Esophagus muscularis mucosa (tissue), 3 donors: ENCODE measurements at regions not wholly inside any gene's neighbourhood (a gene's known extent, or its start where the extent isn't known, plus 50 kb on each side); places are given as distances from the start of the nearest gene placed in this dataset.

Source experiments
- CTCF ChIP-seq, 3 experiments: fragments of 200-600 bp in 2 of 3; fragments of 450-650 bp in 1 of 3; sonication (generic) in 2 of 3; IDR thresholded peaks; one replicate each; pipeline ENCODE4 v1.5.1; 2017 to 2019; ENCODE audit warnings: antibody characterized with exemption in 3 of 3, mild to moderate bottlenecking in 2 of 3, moderate library complexity in 1 of 3
- POLR2A ChIP-seq: fragments of 450-650 bp; IDR thresholded peaks from one replicate; pipeline ENCODE4 v1.6.1; 2017; ENCODE audit warnings: antibody characterized with exemption, moderate library complexity, mild to moderate bottlenecking, low read depth
- POLR2AphosphoS5 ChIP-seq, 2 donors: sonication (generic); formaldehyde crosslinking; IDR thresholded peaks; one replicate each; pipeline ENCODE4 v1.6.1; 2017; ENCODE audit warnings: antibody characterized with exemption in 2 of 2

GRCh38 chr18:68507781-68508180 lies 207.1 kb downstream of the TMX3 start:
- TF ChIP-seq POLR2AphosphoS5 (IDR thresholded peaks at IDR 0.05) (no peak), CTCF (IDR thresholded peaks at IDR 0.05) (no peak), POLR2A (no peak)
